ENCODE measurements at regions not wholly inside any gene's neighbourhood (a gene's known extent, or its start where the extent isn't known, plus 50 kb on each side); places are given as distances from the start of the nearest gene placed in this dataset.
"Not testable (repeated sequence)": the region's sequence is repeated elsewhere in the genome, so short reads cannot be mapped to it uniquely, and the experiment has no call there.

DNA sequence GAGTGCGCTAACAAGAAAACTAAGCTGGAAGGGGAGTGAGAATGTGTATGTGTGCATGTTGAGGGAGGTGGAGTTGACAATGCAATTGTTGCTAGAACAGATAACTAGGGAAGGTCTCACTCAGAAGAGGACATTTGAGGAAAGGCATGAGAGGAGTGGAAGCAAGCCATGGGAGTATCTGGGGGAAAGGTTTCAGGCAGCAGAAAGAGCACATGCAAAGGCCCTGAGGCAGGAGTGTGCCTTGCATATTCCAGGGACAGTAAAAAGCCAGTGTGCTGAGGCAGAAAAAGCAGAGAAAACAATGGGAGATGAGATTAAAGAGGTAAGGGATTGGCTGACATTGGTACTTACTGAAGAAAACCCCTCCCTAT lies 149.6 kb upstream of the ADO start:
- no peak for DNase-seq (ENCODE audit: low spot score)

DNA sequence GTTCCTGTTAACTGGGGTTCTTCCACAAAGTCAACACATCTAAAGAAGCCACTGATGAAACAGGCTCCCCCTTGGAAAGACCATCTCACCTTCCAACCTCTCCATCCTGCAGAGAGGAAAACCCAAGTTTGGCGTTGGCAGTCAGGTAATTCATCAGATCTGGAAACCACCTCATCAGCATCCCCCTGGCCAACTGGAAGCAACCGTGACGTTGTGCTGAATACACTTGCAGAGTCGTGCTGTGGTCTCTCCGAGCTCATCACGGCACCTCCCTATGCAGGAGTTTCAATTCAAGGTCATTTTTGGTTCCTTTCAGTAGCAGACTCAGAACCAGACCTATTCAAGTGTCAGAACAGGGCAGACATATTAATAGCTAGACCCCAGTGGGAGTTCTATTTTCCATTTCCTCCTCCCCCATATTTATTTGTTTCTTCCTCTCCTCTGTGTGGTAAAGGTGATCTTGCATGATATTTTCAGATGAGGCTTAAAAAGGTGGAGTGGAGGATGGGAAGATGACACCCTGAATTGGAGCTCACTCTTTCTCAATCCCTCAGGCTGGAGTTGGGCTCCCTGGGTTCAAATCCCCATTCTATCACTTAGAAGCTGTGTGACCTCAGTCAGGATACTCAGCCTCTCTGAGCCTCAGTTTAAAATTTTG lies 149.1 kb upstream of the ADO start:
- DNase-seq (ENCODE audit: low spot score) = no peak

DNA sequence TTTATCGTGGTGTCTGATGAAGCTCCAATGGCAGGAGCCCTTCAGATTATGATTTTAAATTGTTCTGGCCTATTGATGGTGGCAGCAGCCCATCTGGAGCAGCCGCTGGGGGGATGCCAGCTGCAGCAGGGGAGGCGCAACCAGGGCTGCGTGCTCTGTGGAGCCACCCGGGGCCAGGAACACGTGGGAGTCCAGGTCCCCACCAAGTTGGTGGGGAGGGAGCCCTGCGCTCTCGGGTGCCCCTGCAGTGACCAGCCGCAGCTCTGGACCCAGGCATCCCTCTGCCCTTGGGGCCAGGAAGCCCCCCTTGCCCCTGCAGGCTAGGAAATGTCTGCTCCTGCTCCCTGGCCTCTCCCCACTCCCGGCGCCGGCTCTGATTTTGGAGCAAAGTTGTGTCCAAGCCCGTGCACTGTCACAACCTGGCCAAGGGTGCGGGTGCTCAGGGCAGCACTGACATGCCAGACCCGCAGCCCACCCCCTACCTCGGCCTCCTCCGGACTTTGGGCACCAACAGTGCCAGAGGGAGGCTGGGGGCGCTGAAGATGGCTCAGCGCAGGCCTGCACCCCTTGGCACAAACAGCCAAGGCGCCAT lies 147.2 kb upstream of the ADO start:
- no peak for DNase-seq (ENCODE audit: low spot score)

DNA sequence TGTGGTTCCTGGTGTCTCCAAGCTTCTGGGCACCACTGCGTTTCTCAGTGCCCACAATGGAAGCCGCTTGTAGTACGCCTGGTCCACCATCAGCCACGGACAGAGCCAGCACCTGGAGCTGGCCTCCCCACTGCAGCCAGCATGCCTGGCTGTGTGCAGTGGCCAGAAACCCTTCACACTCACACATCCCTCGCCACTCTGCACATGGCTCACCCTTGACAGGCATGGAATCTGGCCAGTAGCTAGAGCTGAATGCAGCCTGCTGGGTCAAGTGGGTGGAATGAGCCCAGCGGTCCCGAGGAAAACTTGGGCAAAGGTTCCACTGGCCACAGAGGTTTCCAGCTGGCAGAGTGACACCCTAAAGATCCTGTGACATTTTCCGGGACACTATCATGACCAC lies 146.0 kb upstream of the ADO start:
- no peak for DNase-seq (ENCODE audit: low spot score)

DNA sequence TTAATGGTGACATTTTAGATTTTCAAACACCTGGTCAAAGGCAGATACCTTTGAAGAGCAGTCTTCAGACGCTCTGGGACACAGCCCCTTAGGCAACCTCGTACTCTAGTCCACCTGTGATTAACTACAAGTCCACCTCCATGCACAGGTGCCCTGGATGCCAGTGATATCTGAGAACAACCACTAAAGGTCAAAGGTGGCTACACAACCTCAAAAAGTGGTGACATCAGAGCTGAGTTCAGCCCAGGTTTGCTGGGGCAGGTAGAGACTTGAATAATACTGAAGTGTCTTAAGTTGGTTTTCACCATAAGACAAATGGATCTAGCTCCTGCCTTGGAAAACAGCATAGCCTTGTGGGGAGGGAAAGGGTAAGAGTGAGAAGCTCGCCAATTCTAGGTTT lies 143.4 kb upstream of the ADO start:
- no peak for DNase-seq (ENCODE audit: low spot score)

DNA sequence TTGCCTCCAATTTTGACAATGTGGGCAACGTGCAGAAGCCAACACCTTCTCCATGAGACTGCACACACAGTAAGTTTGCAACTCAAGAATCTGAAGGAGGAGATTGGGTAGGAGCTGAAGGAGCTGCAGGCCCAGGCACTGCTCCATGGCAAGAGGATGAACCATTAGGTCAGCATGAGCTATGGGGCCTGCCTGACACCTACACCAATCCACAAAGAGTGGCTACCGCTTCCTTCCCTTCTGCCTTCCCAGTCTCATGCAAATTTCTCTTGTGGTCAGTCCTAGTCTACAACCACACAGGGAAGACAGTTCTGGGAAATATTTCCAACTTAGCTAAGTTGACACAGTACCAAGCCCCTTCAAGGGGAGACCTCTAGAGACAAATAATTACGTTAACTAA lies 142.0 kb upstream of the ADO start:
- no peak for DNase-seq (ENCODE audit: low spot score)

DNA sequence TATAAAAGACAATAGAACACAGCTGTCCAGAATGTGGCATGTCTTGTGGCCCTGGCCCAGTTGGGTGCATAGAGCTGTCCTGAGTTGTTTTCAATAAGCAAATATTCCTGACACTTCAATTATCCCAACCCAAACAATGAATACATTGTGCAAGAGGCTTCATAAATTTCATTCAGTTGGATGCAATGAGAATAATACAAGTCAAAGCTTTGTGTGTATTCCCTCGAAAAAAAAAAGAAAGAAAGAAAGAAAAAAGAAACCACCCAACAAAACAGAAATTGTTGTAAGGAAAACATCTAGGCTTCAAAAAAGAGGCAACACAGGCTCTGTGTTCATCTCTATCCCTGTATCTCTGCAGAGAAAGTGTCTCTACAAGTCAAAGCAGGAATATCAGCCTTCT lies 138.7 kb upstream of the ADO start:
- no peak for DNase-seq (ENCODE audit: low spot score)

DNA sequence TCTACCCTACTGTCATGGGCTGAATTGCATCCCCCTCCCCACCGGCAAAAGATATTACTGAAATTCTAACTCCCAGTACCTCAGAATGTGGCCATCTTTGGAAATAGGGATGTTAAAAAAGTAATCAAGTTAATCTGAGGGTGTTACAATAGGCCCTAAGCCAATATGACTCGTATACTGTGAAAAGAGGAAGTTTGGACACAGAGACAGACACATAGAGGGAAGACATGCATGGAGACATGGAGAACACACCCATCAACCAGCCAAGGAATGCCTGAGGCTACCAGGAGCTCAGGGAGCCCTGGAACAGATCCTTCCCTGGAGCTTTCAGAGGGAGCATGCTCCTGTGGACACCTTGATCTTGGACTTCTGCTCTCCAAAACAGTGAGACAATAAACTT lies 138.2 kb upstream of the ADO start:
- no peak for DNase-seq (ENCODE audit: low spot score)

DNA sequence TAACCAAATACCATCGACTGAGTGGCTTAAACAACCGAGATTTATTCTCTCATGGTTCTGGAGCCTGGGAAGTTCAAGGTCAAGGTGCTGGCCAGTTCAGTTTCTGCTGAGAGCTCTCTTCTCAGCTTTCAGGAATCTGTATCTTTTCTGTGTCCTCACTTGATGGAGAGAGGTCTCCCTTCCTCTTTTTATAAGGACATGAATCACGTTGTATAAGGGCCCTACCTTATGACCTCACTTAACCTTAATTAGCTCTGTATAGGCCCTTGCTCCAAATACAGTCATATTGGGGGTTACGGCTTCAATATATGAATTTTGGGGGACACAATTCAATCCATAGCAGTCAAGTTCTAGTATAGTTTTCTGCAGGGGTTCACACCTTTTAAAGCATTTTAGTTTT lies 135.2 kb upstream of the ADO start:
- no peak for DNase-seq (ENCODE audit: low spot score)

DNA sequence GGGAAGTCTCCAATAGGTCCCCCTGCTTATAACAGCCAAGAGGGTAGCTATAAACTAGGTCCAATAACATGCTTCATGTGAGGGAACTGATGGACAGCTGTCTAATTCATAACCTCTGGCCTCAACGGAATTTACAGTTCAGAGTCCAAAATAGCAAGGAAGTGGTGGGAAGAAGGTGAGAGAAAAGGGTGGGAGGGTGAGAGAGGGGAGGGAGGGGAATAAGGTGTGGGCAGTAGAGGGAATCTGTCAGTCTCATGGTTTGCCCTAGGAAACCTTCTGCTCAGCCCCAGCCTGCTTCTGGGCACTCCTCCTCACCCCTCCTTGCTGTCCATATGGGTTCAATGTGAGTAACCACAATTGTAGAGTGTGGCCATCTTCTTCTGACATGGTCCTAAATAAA lies 133.4 kb upstream of the ADO start:
- no peak for DNase-seq (ENCODE audit: low spot score)

DNA sequence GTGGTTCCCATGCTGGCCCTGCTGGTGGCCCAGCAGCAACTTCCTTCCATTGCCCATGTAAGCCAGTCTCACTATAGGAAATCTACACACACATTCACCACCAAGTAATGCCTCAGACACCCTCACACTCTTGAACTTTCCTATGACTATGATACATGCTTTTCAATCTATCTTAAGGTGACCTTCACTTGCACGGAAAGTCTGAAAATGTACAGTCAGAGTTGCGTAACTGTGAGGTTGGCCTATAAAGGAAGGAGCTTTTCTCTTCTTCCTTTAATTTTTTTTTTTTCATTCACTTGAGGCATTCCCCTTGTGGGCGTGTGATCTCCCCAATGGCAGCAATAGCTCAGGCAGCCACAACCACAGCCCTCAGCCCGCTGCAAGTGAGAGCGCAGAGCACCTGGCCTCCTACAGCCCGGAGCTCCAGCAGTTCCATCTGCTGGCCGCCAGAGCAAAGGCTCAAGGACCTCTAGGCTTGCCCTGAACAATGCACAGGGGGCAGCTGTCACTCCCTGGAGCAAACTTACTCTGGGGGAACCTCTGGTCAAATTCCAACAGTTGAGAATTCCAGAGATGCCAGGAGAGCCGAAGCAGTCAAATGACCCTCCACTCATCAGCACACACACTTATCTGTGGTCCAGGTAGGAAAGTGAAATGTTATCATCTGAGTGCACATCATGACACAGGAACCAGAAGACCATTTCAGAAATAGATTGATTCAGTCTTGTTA lies 123.1 kb upstream of the ADO start:
- peak; percentile 47 for DNase-seq (ENCODE audit: low spot score)

DNA sequence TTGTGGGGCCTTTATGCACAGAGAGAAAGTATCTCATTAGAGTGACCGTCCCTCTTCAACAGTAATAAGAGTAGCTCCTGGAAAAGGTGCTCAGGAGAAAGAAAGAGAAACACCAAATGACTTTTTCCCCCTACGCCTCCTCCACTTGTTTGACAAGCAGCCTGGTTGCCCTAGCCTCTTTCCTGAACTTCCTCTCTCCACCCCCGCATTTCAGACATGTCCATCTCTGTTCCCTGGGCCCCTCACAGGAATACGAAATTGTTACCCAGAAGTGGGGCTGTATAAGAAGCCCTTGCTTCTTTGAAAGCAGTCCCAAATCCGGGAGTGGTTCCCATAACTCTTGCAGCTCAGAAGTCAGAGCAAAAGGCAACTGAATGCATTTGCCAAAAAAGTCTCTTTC lies 119.6 kb upstream of the ADO start:
- DNase-seq (ENCODE audit: low spot score) = no peak

DNA sequence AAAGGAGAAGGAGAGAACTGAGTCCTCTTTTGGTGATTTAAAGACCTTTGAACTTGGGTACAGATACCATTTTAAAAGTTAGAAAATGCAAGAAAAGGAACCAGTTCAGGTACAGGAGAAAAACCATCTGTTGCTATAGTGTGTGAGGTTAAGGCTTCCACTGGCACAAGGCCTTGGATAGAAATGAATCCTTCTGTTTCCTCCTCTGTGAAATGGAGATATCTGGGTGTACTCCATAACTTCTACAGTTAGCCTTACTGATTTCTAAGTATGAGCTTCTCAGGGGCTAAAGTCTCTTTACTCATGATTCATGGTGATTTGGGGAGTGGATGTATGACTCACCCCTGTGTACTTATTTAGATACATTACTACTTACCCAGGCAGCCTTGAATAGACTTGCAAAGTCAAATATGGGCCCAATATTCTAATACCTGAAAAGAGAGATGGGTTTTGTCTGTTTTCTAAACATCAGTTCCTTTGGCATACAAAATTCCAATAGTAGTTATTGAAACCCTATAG lies 117.2 kb upstream of the ADO start:
- DNase-seq (ENCODE audit: low spot score) = no peak

DNA sequence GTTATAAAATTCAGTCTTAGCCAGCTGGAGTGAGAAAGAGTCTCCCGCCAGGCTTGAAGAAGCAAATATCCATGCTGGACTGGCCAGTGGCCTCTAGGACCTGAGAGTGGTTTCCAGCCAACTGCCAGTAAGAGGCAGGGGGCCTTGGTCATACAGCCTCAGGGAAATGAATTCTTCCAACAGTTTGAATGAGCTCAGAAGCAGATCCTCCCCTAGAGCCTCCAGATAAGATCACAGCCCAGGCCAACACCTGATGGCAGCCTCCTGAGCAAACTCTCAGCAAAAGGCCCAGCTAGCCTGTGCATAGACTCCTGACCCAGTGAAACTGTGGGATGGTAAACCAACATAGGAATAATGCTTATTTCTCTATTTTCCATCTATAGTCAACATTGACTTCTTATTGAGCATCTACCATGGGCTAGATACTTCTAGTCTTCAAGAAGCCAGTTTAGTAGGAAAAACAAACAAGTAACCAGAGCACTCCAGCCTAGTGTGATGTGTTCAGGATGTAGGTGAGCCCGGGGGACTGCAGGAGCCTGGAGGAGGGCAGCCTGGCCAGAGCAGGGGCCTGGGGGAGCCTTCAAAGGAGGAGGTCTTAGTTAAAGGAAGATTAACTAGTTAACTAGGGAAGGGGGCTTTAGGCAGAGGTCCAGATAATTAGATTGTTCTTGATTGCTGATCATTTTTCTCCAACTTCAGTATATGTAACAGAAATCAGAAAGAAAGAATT lies 115.4 kb upstream of the ADO start:
- no peak for DNase-seq (ENCODE audit: low spot score)

DNA sequence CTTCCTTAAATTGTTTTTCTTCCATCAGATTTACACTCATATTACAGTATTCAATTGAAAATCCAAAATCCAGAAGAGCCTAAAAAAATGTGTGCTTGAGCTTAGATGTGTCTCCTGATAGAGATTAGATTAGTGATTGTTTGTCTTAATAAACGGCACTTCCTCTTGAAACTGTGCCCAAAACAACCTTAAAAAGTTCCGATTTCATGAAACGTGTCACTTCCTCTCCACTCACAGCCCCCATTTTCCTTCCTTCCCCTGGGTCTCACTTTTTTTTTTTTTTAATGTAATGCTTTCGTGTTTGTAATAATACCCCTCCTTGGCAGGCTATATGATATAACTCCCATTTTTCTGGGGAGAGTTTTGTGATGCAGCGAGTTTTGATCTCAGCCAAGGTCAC lies 114.8 kb upstream of the ADO start:
- DNase-seq (ENCODE audit: low spot score) = peak; percentile 21

DNA sequence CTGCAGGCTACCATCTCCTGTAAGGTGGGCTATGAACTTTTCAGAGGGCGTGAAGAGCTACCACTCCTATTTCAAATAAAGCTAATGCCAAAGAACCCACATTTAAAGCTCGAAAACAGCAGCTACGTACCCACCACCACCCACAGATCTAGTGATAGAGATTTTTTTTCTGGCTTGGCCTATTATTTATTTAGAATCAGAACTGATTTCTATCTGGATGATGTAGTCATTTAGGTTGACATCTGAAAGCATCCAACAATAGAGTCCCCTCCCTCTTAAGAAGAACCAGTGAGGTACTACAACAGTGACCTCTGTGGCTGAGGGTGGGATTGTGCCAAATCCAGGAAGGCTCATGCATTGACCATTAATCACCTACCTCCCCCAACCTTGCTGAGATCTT lies 113.8 kb upstream of the ADO start:
- DNase-seq (ENCODE audit: low spot score) = peak; percentile 39

DNA sequence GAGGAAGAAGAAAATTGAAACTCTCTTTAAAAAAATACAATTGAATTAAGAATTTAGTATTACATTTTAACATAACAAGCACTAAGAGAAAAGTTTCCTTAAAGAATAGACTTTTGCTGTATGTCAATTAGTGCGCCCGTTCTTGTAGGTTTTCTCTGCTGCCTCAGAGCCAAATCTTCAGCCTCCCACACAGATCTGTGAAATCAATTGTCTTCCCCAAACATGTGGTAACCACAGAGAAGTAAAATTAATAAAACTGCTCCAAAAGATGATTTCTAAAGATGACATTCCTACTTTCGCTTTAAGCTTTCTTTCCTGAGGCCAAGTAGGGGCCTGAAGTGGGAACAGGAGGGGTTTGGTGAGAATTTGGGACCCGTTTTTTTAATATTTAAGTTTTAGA lies 113.2 kb upstream of the ADO start:
- no peak for DNase-seq (ENCODE audit: low spot score)

DNA sequence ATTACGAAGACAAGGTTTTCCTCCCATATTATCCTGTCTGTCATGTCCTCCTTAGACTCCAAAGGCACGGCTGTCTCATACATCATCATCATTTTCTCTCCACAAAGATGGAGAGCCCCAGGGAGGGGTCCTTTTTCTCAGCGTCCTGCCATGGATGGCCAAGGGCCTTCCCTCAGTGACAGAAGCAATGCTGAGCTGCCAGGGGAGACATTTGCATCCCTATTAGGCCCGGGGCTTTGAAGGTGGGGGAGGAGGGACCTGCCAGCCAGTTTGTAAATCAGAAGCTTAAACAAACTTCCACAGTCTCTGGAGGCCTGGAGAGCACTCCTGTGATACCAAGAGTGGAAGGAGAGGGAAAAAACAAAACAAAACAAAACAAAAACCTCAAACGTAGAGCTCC lies 112.4 kb upstream of the ADO start:
- no peak for DNase-seq (ENCODE audit: low spot score)

DNA sequence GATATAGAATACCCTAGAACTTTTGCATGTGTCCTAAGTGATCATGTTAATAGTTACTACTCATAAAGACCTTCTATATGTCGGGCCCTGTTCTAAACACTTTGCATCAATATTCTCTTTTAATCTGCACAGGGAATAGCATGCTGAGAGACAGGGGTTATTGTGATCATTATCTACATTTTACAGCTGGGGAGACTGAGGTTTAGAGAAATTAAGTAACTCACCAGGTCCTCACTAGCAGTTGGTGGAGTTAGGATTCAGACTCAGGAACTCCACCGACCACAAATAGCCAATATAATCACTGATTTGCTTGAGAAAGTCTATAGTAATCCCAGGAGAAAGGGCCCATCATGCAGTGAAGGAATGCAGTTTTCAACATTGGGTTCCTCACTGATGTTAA lies 111.2 kb upstream of the ADO start:
- no peak for DNase-seq (ENCODE audit: low spot score)

DNA sequence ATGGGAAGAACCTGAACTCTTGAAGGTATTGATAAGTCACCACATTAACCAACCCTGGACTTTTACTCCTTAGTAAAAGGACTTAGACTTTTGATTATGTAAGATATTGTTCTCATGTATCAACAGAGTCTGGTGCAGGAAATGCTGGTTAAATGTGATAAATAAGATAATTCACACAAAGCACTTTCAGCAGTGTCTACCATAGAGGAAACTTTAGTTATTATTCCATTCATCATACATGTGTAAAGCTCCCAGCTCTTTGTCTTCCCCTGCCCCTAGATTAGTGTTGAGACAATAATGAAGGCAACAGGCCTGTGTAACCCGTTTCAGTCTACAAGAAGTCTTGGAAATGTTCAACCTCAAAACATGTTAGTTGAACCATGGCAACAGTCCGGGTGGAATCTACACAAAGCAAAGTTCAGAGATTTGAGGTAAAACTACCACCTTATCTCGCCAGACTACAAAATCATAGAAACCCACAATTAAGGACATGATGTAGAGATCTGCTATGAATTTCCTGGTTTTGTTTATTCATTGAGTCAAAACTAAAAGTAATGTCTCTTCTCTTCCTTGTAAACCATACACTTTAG lies 109.9 kb upstream of the ADO start:
- DNase-seq (ENCODE audit: low spot score) = no peak

DNA sequence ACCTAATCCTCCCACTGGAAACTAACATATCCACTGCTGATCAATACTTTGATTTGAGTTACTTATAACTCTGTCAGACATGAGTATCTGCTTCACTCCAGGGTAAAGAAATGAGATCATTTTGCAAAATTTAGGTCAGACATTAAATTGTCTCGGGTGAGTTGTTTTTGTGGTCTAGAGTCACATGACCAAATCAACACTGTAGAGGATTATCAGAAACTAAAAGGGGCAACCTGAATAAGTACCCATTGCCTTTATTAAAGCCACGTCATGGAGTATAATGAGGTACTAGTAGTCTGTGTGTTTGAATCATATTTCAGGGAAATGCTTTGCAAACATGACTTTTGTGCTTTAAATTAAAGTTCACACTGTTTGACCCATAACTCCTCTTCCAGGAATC lies 107.7 kb upstream of the ADO start:
- peak; percentile 31 for DNase-seq (ENCODE audit: low spot score)

DNA sequence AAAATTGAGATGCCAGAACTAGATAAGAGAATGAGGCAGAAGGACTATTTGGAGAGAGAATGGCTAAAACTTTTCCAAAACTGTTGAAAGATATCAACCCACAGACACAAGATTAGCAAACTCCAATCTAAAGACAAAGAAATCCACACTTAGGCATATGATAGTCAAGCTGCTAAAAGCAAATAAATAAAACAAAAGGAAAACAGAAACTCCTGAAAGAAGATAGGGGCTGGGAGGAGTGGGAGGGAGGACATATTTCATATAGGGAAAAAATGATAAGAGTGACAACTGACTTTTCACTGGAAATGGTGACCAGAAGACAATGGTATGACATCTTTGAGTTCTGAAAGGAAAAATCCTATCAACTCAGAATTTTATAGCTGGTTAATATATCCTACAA lies 105.4 kb upstream of the ADO start:
- DNase-seq (ENCODE audit: low spot score) = no peak

DNA sequence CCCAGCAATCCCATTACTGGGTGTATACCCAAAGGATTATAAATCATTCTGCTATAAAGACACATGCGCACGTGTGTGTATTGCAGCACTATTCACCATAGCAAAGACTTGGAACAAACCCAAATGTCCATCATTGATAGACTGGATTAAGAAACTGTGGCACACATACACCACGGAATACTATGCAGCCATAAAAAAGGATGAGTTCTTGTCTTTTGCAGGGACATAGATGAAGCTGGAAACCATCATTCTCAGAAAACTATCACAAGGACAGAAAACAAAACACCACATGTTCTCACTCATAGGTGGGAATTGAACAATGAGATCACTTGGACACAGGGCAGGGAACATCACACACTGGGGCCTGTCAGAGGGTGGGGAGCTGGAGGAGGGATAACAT lies 100.4 kb upstream of the ADO start:
- not testable (repeated sequence) for DNase-seq (ENCODE audit: low spot score)
